Epidermal melanocyte (primary cell): ENCODE measurements at regions not wholly inside any gene's neighbourhood (a gene's known extent, or its start where the extent isn't known, plus 50 kb on each side); places are given as distances from the start of the nearest gene placed in this dataset.

Experiments
- DNase-seq: peaks from one replicate; pipeline ENCODE4 v3.0.0; 2011; ENCODE audit warnings: low spot score; ENCODE audit not compliant: insufficient read length

GRCh38 chr17:34874478-34874877 is 86.8 kb downstream of the CCT6B start:
- DNase-seq, result no peak

GRCh38 chr17:34872640-34873039 is 88.6 kb downstream of the CCT6B start:
- no peak for DNase-seq

GRCh38 chr17:34869641-34870040 is 91.6 kb downstream of the CCT6B start:
- no peak for DNase-seq

GRCh38 chr17:34865716-34866115 is 95.5 kb downstream of the CCT6B start:
- DNase-seq, result no peak

- no peak for DNase-seq
Observed at GRCh38 chr17:34862384-34862783, 98.9 kb downstream of the CCT6B start.

GRCh38 chr17:34861864-34862263 is 99.4 kb downstream of the CCT6B start:
- no peak for DNase-seq

- DNase-seq, result no peak
Observed at GRCh38 chr17:34859652-34860051, 101.6 kb downstream of the CCT6B start.

- no peak for DNase-seq
Observed at GRCh38 chr17:34858591-34859565, 102.4 kb downstream of the CCT6B start.

GRCh38 chr17:34853924-34854323 is 107.3 kb downstream of the CCT6B start:
- DNase-seq, result no peak

- no peak for DNase-seq
Observed at GRCh38 chr17:34852614-34853013, 108.6 kb downstream of the CCT6B start.

GRCh38 chr17:34851961-34852540 is 109.2 kb downstream of the CCT6B start:
- no peak for DNase-seq

GRCh38 chr17:34850964-34851363 is 110.3 kb downstream of the CCT6B start:
- DNase-seq, result no peak

- no peak for DNase-seq
Observed at GRCh38 chr17:34850023-34850422, 111.2 kb downstream of the CCT6B start.

GRCh38 chr17:34847938-34848337 is 113.3 kb downstream of the CCT6B start:
- DNase-seq, result no peak

- DNase-seq, result no peak
Observed at GRCh38 chr17:34845296-34845695, 116.0 kb downstream of the CCT6B start.

- no peak for DNase-seq
Observed at GRCh38 chr17:34843682-34844081, 117.6 kb downstream of the CCT6B start.

GRCh38 chr17:34842235-34842634 is 119.0 kb downstream of the CCT6B start:
- DNase-seq, result no peak

- no peak for DNase-seq
Observed at GRCh38 chr17:34841467-34841866, 119.8 kb downstream of the CCT6B start.

GRCh38 chr17:34840750-34841149 is 120.5 kb downstream of the CCT6B start:
- no peak for DNase-seq

GRCh38 chr17:34837876-34838478 is 123.3 kb downstream of the CCT6B start:
- no peak for DNase-seq

GRCh38 chr17:34832376-34832775 is 128.9 kb downstream of the CCT6B start:
- DNase-seq, result no peak

- DNase-seq, result no peak
Observed at GRCh38 chr17:34827008-34827407, 134.3 kb downstream of the CCT6B start.
